ENCODE measurements at regions not wholly inside any gene's neighbourhood (a gene's known extent, or its start where the extent isn't known, plus 50 kb on each side); places are given as distances from the start of the nearest gene placed in this dataset.

DNA sequence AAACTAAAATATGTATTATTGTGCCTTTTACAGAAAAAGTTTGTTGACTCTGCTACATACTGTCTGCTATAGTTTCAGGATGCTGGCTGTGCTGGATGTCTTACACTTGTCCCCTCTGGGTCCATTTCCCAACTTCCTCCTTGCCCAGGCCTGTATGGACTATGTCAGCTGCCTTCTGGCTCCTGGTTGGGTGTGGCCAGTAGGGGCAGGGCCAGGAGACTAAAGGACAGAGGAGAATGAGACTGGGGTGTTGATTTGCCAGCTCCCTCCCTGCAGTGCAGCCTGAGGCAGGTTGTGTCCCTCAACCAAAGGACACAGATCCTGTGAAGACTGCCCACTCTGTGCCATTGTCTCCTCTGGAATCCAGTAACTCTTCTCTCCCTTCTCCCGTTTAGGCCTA is 90.6 kb upstream of the UBE2E2 start:
- ATAC-seq: no peak
- H3K4me1 ChIP-seq (ENCODE audit: insufficient read depth, low read length): no peaks in the 10 kb centered on the region
- ChIA-PET CTCF (ENCODE audit: low intra/inter-chr PET ratio, low total read pairs) (no interaction called here), POLR2A (no interaction called here)
- no peaks in the 10 kb centered on the region for H3K36me3 ChIP-seq (replicated peaks in 1 of 2; ENCODE audit: control insufficient read depth in 1 of 2, insufficient read depth in 2 of 2, low read length in 2 of 2)
- no TSS peak for BruUV-seq (replicated peaks)
- H3K79me2 ChIP-seq (ENCODE audit: insufficient read depth, low read length): no peaks in the 10 kb centered on the region
- intact Hi-C loops (cut with micrococcal nuclease; ENCODE audit: unreplicated experiment) (no loop called here), in situ Hi-C loops (cut with HindIII; ENCODE audit: extremely low pct_ligation_motif_present, low pct_unique_long_range_greater_than_20kb) (no loop called here)
- no peak overlapping the region for H2AFZ ChIP-seq (ENCODE audit: low read length)
- no peaks in the 10 kb centered on the region for H3K27me3 ChIP-seq (ENCODE audit: control insufficient read depth in 1 of 2, insufficient read depth in 2 of 2, low read length in 2 of 2)
- no peak overlapping the region for H3K4me3 ChIP-seq (replicated peaks in 1 of 3; ENCODE audit: insufficient read depth in 1 of 3, low read depth in 2 of 3, low read length in 3 of 3)
- no peak overlapping the region for H3K4me2 ChIP-seq (ENCODE audit: low read depth, low read length)
- no peaks in the 10 kb centered on the region for H4K20me1 ChIP-seq (ENCODE audit: insufficient read depth, low read length)
- FAIRE-seq: no peak
- H3K27ac ChIP-seq (ENCODE audit: extremely low read length, insufficient read depth, low read length): no peak overlapping the region
- DNase-seq (ENCODE audit: low spot score): no peak
- WGBS (ENCODE audit: low lambda C conversion rate): 22% methylated on average over 1 of the region's 1 CpG
- no peak for TF ChIP-seq FOSL1 (CRISPR knock-in tag; IDR thresholded peaks at IDR 0.05; ENCODE audit: borderline replicate concordance)
- TF ChIP-seq ZNF563 (CRISPR knock-in tag; IDR thresholded peaks at IDR 0.05): no peak
- TF ChIP-seq ZNF772 (CRISPR knock-in tag; IDR thresholded peaks at IDR 0.05): no peak
- TF ChIP-seq ZNF136 (CRISPR knock-in tag; IDR thresholded peaks at IDR 0.05; ENCODE audit: low read depth): no peak
- no peak for TF ChIP-seq ZNF225 (CRISPR knock-in tag; IDR thresholded peaks at IDR 0.05)
- TF ChIP-seq DNMT1 (CRISPR knock-in tag; IDR thresholded peaks at IDR 0.05): no peak
- TF ChIP-seq ZNF256 (CRISPR knock-in tag; conservative IDR thresholded peaks at IDR 0.05): no peak
- no peak for TF ChIP-seq ZNF780A (CRISPR knock-in tag; IDR thresholded peaks at IDR 0.05)
- no peak for TF ChIP-seq MAFF (IDR thresholded peaks at IDR 0.05; ENCODE audit: low read depth, low read length)
- no peak for TF ChIP-seq PAWR (CRISPR knock-in tag; IDR thresholded peaks at IDR 0.05; ENCODE audit: borderline replicate concordance)
- TF ChIP-seq HNRNPK (IDR thresholded peaks at IDR 0.05; ENCODE audit: low read depth, low read length, poor library complexity, severe bottlenecking): no peak
- H3K9ac ChIP-seq (ENCODE audit: insufficient read depth, low read depth, low read length): no peak overlapping the region
- H3K9me3 ChIP-seq (ENCODE audit: low read length): no peaks in the 10 kb centered on the region

All from HepG2 (cell line).